ENCODE measurements at regions not wholly inside any gene's neighbourhood (a gene's known extent, or its start where the extent isn't known, plus 50 kb on each side); places are given as distances from the start of the nearest gene placed in this dataset.

- Histone ChIP-seq H3K9ac (ENCODE audit: insufficient read length) (no peak overlapping the region), H3K36me3 (ENCODE audit: insufficient read depth, low read length) (no peaks in the 10 kb centered on the region), H3K27ac (no peak overlapping the region), H3K4me3 (no peak overlapping the region), H3K9me3 (ENCODE audit: low read depth, low read length) (no peaks in the 10 kb centered on the region)
- DNase-seq (ENCODE audit: low read depth, low spot score): no peak
- no peak for TF ChIP-seq FOXP2 (optimal IDR thresholded peaks at IDR 0.05; ENCODE audit: control extremely low read depth, extremely low read length, insufficient read depth)
- TF ChIP-seq EZH2 (IDR thresholded peaks at IDR 0.05): no peak
- TF ChIP-seq POLR2AphosphoS5 (IDR thresholded peaks at IDR 0.05; ENCODE audit: borderline replicate concordance, low read depth, low read length): no peak
These were observed 449.2 kb downstream of the GRXCR1 start for GRCh38 chr4:43341741-43342140.

DNA sequence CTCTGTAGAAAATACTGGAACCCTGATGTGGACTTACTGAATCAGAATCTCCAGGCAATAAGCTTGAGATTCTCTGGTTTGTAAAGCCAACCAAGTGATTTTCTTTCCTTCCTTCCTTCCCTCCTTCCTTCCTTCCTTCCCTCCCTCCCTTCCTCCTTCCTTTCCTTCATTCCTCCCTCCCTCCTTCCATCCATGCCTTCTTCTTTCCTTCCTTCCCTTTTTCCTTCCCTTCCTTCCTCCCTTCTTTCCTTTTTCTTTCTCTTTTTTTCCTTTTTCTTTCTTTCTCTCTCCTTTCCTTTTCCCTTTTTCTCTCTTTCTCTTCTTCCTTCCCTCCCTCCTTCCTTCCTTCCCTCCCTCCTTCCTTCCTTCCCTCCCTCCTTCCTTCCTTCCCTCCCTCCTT is 450.8 kb downstream of the GRXCR1 start:
- no peak overlapping the region for H3K4me3 ChIP-seq
- H3K9me3 ChIP-seq (ENCODE audit: low read depth, low read length): no peaks in the 10 kb centered on the region
- no peak for TF ChIP-seq FOXP2 (optimal IDR thresholded peaks at IDR 0.05; ENCODE audit: control extremely low read depth, extremely low read length, insufficient read depth)
- TF ChIP-seq EZH2 (IDR thresholded peaks at IDR 0.05): no peak
- TF ChIP-seq POLR2AphosphoS5 (IDR thresholded peaks at IDR 0.05; ENCODE audit: borderline replicate concordance, low read depth, low read length): no peak
- no peak overlapping the region for H3K27ac ChIP-seq
- H3K9ac ChIP-seq (ENCODE audit: insufficient read length): no peak overlapping the region
- no peak for DNase-seq (ENCODE audit: low read depth, low spot score)
- H3K36me3 ChIP-seq (ENCODE audit: insufficient read depth, low read length): no peaks in the 10 kb centered on the region

DNA sequence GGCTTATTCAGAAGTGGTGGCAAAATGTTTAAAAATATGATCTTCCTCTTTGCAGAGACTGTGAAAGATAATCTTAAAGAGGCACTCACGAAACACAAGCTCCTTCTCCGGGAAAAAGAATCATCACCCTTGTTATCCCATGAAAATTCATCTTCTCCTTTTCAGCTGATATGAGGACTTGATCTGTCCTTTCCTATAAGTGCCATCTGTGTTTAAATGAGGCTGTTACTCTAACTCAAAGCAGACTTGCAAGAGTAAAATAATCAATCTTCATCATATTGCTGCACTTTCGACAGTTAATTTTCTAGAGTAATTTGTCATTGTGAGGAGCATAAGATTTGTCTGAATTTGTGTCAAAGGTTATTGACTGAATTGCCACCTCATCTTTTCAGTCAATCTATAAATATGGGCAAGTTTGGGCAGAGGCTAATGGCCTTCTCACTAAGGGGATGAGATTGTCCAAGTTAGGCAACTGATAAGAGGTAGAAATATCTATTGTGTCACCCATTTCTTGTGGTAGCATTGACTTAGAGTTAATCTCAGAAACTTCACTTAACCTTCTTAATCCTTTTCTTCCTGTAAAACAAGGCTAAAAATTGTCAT is 452.9 kb downstream of the GRXCR1 start:
- H3K36me3 ChIP-seq (ENCODE audit: insufficient read depth, low read length): no peaks in the 10 kb centered on the region
- no peak overlapping the region for H3K4me3 ChIP-seq
- H3K9ac ChIP-seq (ENCODE audit: insufficient read length): no peak overlapping the region
- TF ChIP-seq EZH2 (IDR thresholded peaks at IDR 0.05): no peak
- TF ChIP-seq FOXP2 (optimal IDR thresholded peaks at IDR 0.05; ENCODE audit: control extremely low read depth, extremely low read length, insufficient read depth): no peak
- no peak for TF ChIP-seq POLR2AphosphoS5 (IDR thresholded peaks at IDR 0.05; ENCODE audit: borderline replicate concordance, low read depth, low read length)
- no peak for DNase-seq (ENCODE audit: low read depth, low spot score)
- no peaks in the 10 kb centered on the region for H3K9me3 ChIP-seq (ENCODE audit: low read depth, low read length)
- no peak overlapping the region for H3K27ac ChIP-seq

GRCh38 chr4:43348591-43348990 is 456.1 kb downstream of the GRXCR1 start:
- no peaks in the 10 kb centered on the region for H3K36me3 ChIP-seq (ENCODE audit: insufficient read depth, low read length)
- no peak for TF ChIP-seq FOXP2 (optimal IDR thresholded peaks at IDR 0.05; ENCODE audit: control extremely low read depth, extremely low read length, insufficient read depth)
- TF ChIP-seq EZH2 (IDR thresholded peaks at IDR 0.05): no peak
- TF ChIP-seq POLR2AphosphoS5 (IDR thresholded peaks at IDR 0.05; ENCODE audit: borderline replicate concordance, low read depth, low read length): no peak
- H3K9me3 ChIP-seq (ENCODE audit: low read depth, low read length): no peaks in the 10 kb centered on the region
- no peak overlapping the region for H3K27ac ChIP-seq
- no peak overlapping the region for H3K9ac ChIP-seq (ENCODE audit: insufficient read length)
- no peak overlapping the region for H3K4me3 ChIP-seq
- DNase-seq (ENCODE audit: low read depth, low spot score): no peak

DNA sequence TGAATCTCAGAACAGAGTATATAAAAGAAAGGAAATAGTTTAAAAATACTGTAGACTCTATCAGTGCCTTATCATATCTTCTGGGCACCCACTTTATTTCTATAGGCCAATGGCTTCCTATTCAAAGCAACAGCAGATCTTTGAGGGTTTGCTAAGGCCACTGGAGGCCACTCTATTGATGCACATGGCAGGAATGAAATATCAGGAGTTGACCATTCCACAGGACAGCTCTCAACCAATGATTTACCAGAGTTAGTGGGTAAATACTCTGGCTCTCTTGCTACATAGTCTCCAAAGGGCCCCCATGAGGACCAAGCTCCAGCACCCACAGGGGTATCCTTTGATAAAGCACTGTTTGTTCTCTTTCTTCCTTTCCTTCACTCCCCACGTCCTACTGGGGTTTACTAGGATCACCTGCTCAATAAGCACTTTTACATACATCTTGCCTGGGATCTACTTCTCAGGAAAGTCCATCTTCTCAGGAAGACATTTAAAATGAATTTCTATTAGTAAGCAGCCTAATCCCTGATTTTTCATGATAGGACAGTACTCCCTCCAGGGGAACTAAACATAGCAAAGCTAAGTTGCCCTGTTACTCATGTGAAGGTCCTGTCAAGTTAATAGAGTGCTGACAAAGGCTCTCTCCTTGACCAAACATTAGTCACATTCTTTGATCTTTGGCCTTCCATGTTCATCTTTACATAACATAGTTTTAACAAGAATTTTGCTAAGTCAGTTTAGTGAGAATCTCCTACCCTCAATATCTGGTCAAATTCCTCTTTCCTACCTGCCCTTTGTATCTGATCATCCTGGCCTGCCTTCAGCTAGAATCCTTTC is 459.7 kb downstream of the GRXCR1 start:
- no peaks in the 10 kb centered on the region for H3K36me3 ChIP-seq (ENCODE audit: insufficient read depth, low read length)
- no peak for DNase-seq (ENCODE audit: low read depth, low spot score)
- no peak overlapping the region for H3K9ac ChIP-seq (ENCODE audit: insufficient read length)
- TF ChIP-seq POLR2AphosphoS5 (IDR thresholded peaks at IDR 0.05; ENCODE audit: borderline replicate concordance, low read depth, low read length) (no peak), FOXP2 (optimal IDR thresholded peaks at IDR 0.05; ENCODE audit: control extremely low read depth, extremely low read length, insufficient read depth) (no peak), EZH2 (IDR thresholded peaks at IDR 0.05) (no peak)
- no peak overlapping the region for H3K4me3 ChIP-seq
- H3K9me3 ChIP-seq (ENCODE audit: low read depth, low read length): no peaks in the 10 kb centered on the region
- H3K27ac ChIP-seq: no peak overlapping the region

GRCh38 chr4:43352859-43353258 is 460.3 kb downstream of the GRXCR1 start:
- no peak for DNase-seq (ENCODE audit: low read depth, low spot score)
- H3K9ac ChIP-seq (ENCODE audit: insufficient read length): no peak overlapping the region
- H3K36me3 ChIP-seq (ENCODE audit: insufficient read depth, low read length): no peaks in the 10 kb centered on the region
- no peak overlapping the region for H3K4me3 ChIP-seq
- no peak overlapping the region for H3K27ac ChIP-seq
- H3K9me3 ChIP-seq (ENCODE audit: low read depth, low read length): no peaks in the 10 kb centered on the region
- TF ChIP-seq POLR2AphosphoS5 (IDR thresholded peaks at IDR 0.05; ENCODE audit: borderline replicate concordance, low read depth, low read length) (no peak), EZH2 (IDR thresholded peaks at IDR 0.05) (no peak), FOXP2 (optimal IDR thresholded peaks at IDR 0.05; ENCODE audit: control extremely low read depth, extremely low read length, insufficient read depth) (no peak)

GRCh38 chr4:43353552-43353951 is 461.0 kb downstream of the GRXCR1 start:
- Histone ChIP-seq H3K9ac (ENCODE audit: insufficient read length) (no peak overlapping the region), H3K27ac (no peak overlapping the region), H3K9me3 (ENCODE audit: low read depth, low read length) (no peaks in the 10 kb centered on the region), H3K36me3 (ENCODE audit: insufficient read depth, low read length) (no peaks in the 10 kb centered on the region), H3K4me3 (no peak overlapping the region)
- DNase-seq (ENCODE audit: low read depth, low spot score): no peak
- TF ChIP-seq POLR2AphosphoS5 (IDR thresholded peaks at IDR 0.05; ENCODE audit: borderline replicate concordance, low read depth, low read length) (no peak), FOXP2 (optimal IDR thresholded peaks at IDR 0.05; ENCODE audit: control extremely low read depth, extremely low read length, insufficient read depth) (no peak), EZH2 (IDR thresholded peaks at IDR 0.05) (no peak)

DNA sequence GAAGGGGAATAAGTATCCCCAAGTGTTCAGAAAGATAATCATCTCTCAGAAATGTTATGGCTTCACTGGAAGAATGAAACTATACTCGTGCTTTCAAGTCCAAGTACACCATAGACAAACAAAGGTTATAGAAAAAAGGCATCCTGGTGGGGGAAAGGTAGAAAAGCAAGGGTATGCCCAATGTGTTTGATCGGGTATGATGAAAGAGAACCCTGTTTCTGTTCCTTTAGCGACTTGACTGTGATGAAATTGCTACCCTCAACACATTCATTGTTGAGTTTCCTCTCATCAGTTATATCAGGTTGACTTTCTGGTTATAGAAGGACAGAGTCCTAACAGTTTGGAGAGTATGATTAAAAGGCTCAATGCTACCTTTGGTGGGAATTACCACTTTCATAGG is 464.3 kb downstream of the GRXCR1 start:
- TF ChIP-seq FOXP2 (optimal IDR thresholded peaks at IDR 0.05; ENCODE audit: control extremely low read depth, extremely low read length, insufficient read depth): no peak
- TF ChIP-seq EZH2 (IDR thresholded peaks at IDR 0.05): no peak
- TF ChIP-seq POLR2AphosphoS5 (IDR thresholded peaks at IDR 0.05; ENCODE audit: borderline replicate concordance, low read depth, low read length): no peak
- no peak overlapping the region for H3K9ac ChIP-seq (ENCODE audit: insufficient read length)
- no peak overlapping the region for H3K27ac ChIP-seq
- no peaks in the 10 kb centered on the region for H3K36me3 ChIP-seq (ENCODE audit: insufficient read depth, low read length)
- no peaks in the 10 kb centered on the region for H3K9me3 ChIP-seq (ENCODE audit: low read depth, low read length)
- DNase-seq (ENCODE audit: low read depth, low spot score): no peak
- H3K4me3 ChIP-seq: no peak overlapping the region

Measured in SK-N-MC (cell line).